GM21381 (cell line): ENCODE measurements at regions not wholly inside any gene's neighbourhood (a gene's known extent, or its start where the extent isn't known, plus 50 kb on each side); places are given as distances from the start of the nearest gene placed in this dataset.
"Not testable (repeated sequence)": the region's sequence is repeated elsewhere in the genome, so short reads cannot be mapped to it uniquely, and the experiment has no call there.

Experiments
- ATAC-seq: cut with Tn5 transposase; IDR thresholded peaks from one replicate; pipeline ENCODE4 v1.9.1; 2021; ENCODE audit warnings: mild to moderate bottlenecking, moderate library complexity; ENCODE audit not compliant: unreplicated experiment

GRCh38 chrX:7409866-7410265, 261.9 kb upstream of the PUDP start:
- no peak for ATAC-seq

GRCh38 chrX:7399373-7399772, 251.4 kb upstream of the PUDP start:
- no peak for ATAC-seq

GRCh38 chrX:7390441-7390840, 242.5 kb upstream of the PUDP start:
- ATAC-seq: no peak

GRCh38 chrX:7389576-7389975, 241.6 kb upstream of the PUDP start:
- no peak for ATAC-seq

GRCh38 chrX:7385131-7385530, 237.2 kb upstream of the PUDP start:
- ATAC-seq: no peak

- ATAC-seq: no peak
Measured at GRCh38 chrX:7378406-7378805, 230.5 kb upstream of the PUDP start.

- no peak for ATAC-seq
Measured at GRCh38 chrX:7372825-7373525, 225.0 kb upstream of the PUDP start.

GRCh38 chrX:7362111-7362510, 214.2 kb upstream of the PUDP start:
- no peak for ATAC-seq

- ATAC-seq: no peak
Measured at GRCh38 chrX:7351926-7352325, 204.0 kb upstream of the PUDP start.

- no peak for ATAC-seq
Measured at GRCh38 chrX:7347465-7347864, 199.5 kb upstream of the PUDP start.

GRCh38 chrX:7346021-7346420, 198.1 kb upstream of the PUDP start:
- no peak for ATAC-seq

GRCh38 chrX:7343181-7343580, 195.2 kb upstream of the PUDP start:
- ATAC-seq: no peak

- ATAC-seq: not testable (repeated sequence)
Measured at GRCh38 chrX:7335816-7336362, 187.9 kb upstream of the PUDP start.

GRCh38 chrX:7334253-7334935, 186.4 kb upstream of the PUDP start:
- ATAC-seq: no peak

- no peak for ATAC-seq
Measured at GRCh38 chrX:7330971-7331746, 183.2 kb upstream of the PUDP start.

- ATAC-seq: no peak
Measured at GRCh38 chrX:7330556-7330955, 182.6 kb upstream of the PUDP start.

- no peak for ATAC-seq
Measured at GRCh38 chrX:7318661-7319060, 170.7 kb upstream of the PUDP start.

- no peak for ATAC-seq
Measured at GRCh38 chrX:7318241-7318640, 170.3 kb upstream of the PUDP start.

GRCh38 chrX:7316887-7317286, 168.9 kb upstream of the PUDP start:
- ATAC-seq: no peak

GRCh38 chrX:7316280-7316679, 168.3 kb upstream of the PUDP start:
- no peak for ATAC-seq

GRCh38 chrX:7314425-7314824, 166.5 kb upstream of the PUDP start:
- ATAC-seq: no peak

- no peak for ATAC-seq
Measured at GRCh38 chrX:7307720-7308119, 159.8 kb upstream of the PUDP start.
